ENCODE measurements at regions not wholly inside any gene's neighbourhood (a gene's known extent, or its start where the extent isn't known, plus 50 kb on each side); places are given as distances from the start of the nearest gene placed in this dataset.

DNA sequence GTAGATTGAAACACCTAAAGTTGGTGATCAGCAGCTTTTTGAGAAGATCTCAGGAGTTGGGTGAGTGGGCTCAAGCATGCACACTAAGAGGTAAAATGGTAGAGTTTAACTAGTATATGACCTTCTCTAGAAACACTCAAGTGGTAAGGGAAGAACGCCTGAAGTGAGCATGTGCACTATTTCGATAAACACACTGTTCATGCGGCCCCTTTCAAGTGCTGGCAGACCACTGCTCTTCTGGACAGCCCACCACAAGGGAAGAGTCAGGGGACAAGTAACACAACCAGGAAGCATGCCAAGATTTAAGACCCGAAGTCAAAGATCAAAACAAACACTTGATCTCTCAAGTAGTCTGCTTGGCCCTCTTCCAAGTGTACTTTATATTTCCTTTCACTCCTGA, 519.5 kb upstream of the ZWINT start:
- DNase-seq (ENCODE audit: low read depth, low spot score) (no peak), ATAC-seq (no peak)
- no peak overlapping the region for H3K27ac ChIP-seq (ENCODE audit: low read length)
- intact Hi-C loops (cut with micrococcal nuclease; ENCODE audit: unreplicated experiment) (no loop called here), in situ Hi-C loops (cut with HindIII; ENCODE audit: low pct_unique_long_range_greater_than_20kb, low sequenced_read_pairs) (no loop called here)
- CTCF ChIA-PET, result no interaction called here
- no peaks in the 10 kb centered on the region for H3K4me1 ChIP-seq (ENCODE audit: control insufficient read depth, insufficient read depth, low read length)
- no peaks in the 10 kb centered on the region for H3K27me3 ChIP-seq (ENCODE audit: control insufficient read depth, insufficient read depth, low read length)
- POLR2A ChIA-PET, result no interaction called here
- no peak overlapping the region for H3K4me3 ChIP-seq (ENCODE audit: low read depth in 2 of 2, low read length in 2 of 2)
- H3K36me3 ChIP-seq (ENCODE audit: control insufficient read depth, insufficient read depth, low read length), result no peaks in the 10 kb centered on the region
- TF ChIP-seq, protein P1, sequence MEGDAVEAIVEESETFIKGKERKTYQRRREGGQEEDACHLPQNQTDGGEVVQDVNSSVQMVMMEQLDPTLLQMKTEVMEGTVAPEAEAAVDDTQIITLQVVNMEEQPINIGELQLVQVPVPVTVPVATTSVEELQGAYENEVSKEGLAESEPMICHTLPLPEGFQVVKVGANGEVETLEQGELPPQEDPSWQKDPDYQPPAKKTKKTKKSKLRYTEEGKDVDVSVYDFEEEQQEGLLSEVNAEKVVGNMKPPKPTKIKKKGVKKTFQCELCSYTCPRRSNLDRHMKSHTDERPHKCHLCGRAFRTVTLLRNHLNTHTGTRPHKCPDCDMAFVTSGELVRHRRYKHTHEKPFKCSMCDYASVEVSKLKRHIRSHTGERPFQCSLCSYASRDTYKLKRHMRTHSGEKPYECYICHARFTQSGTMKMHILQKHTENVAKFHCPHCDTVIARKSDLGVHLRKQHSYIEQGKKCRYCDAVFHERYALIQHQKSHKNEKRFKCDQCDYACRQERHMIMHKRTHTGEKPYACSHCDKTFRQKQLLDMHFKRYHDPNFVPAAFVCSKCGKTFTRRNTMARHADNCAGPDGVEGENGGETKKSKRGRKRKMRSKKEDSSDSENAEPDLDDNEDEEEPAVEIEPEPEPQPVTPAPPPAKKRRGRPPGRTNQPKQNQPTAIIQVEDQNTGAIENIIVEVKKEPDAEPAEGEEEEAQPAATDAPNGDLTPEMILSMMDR (IDR thresholded peaks at IDR 0.05), result no peak
- TF ChIP-seq SIN3A (IDR thresholded peaks at IDR 0.05; ENCODE audit: borderline replicate concordance, insufficient read depth, low read depth, low read length) (no peak), TCF7L2 (IDR thresholded peaks at IDR 0.05; ENCODE audit: low read depth, low read length) (no peak), POLR2AphosphoS5 (IDR thresholded peaks at IDR 0.05; ENCODE audit: low read depth, low read length) (no peak)
- TF ChIP-seq, protein P2, sequence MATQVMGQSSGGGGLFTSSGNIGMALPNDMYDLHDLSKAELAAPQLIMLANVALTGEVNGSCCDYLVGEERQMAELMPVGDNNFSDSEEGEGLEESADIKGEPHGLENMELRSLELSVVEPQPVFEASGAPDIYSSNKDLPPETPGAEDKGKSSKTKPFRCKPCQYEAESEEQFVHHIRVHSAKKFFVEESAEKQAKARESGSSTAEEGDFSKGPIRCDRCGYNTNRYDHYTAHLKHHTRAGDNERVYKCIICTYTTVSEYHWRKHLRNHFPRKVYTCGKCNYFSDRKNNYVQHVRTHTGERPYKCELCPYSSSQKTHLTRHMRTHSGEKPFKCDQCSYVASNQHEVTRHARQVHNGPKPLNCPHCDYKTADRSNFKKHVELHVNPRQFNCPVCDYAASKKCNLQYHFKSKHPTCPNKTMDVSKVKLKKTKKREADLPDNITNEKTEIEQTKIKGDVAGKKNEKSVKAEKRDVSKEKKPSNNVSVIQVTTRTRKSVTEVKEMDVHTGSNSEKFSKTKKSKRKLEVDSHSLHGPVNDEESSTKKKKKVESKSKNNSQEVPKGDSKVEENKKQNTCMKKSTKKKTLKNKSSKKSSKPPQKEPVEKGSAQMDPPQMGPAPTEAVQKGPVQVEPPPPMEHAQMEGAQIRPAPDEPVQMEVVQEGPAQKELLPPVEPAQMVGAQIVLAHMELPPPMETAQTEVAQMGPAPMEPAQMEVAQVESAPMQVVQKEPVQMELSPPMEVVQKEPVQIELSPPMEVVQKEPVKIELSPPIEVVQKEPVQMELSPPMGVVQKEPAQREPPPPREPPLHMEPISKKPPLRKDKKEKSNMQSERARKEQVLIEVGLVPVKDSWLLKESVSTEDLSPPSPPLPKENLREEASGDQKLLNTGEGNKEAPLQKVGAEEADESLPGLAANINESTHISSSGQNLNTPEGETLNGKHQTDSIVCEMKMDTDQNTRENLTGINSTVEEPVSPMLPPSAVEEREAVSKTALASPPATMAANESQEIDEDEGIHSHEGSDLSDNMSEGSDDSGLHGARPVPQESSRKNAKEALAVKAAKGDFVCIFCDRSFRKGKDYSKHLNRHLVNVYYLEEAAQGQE (IDR thresholded peaks at IDR 0.05; ENCODE audit: insufficient read depth in 1 of 2, low read depth in 2 of 2, low read length in 1 of 2), result no peak
- H3K9me3 ChIP-seq (ENCODE audit: control insufficient read depth, insufficient read depth, low read depth, low read length), result no peaks in the 10 kb centered on the region
- no TSS peak for BruUV-seq (replicated peaks)

DNA sequence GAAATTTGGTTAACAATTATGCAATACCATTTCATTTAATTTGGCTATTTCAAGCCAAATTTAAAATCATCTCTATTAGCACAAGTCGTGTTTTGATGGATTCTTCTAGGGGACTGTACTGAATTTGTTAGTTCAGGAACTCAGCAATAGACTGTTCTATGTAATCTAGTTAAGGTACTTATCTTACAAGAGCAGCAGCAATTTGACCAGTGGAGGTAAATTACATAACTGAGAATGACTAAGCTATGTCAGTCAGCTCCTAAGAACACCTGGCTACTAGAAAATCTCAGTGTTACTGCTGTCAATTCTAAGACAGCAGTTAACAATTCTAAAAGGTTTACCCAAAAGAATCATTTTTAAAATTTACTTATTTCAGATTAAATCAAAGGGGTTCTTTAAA, 513.9 kb upstream of the ZWINT start:
- no peak for TF ChIP-seq POLR2AphosphoS5 (IDR thresholded peaks at IDR 0.05; ENCODE audit: low read depth, low read length)
- TF ChIP-seq, protein P1 (IDR thresholded peaks at IDR 0.05), result no peak
- TF ChIP-seq, protein P2 (IDR thresholded peaks at IDR 0.05; ENCODE audit: insufficient read depth in 1 of 2, low read depth in 2 of 2, low read length in 1 of 2), result no peak
- no peak for TF ChIP-seq SIN3A (IDR thresholded peaks at IDR 0.05; ENCODE audit: borderline replicate concordance, insufficient read depth, low read depth, low read length)
- TF ChIP-seq TCF7L2 (IDR thresholded peaks at IDR 0.05; ENCODE audit: low read depth, low read length), result no peak
- no peaks in the 10 kb centered on the region for H3K36me3 ChIP-seq (ENCODE audit: control insufficient read depth, insufficient read depth, low read length)
- no peaks in the 10 kb centered on the region for H3K9me3 ChIP-seq (ENCODE audit: control insufficient read depth, insufficient read depth, low read depth, low read length)
- no TSS peak for BruUV-seq (replicated peaks)
- no peaks in the 10 kb centered on the region for H3K27me3 ChIP-seq (ENCODE audit: control insufficient read depth, insufficient read depth, low read length)
- H3K27ac ChIP-seq (ENCODE audit: low read length), result no peak overlapping the region
- POLR2A ChIA-PET, result no interaction called here
- in situ Hi-C loops (cut with HindIII; ENCODE audit: low pct_unique_long_range_greater_than_20kb, low sequenced_read_pairs) (no loop called here), intact Hi-C loops (cut with micrococcal nuclease; ENCODE audit: unreplicated experiment) (no loop called here)
- CTCF ChIA-PET, result no interaction called here
- H3K4me1 ChIP-seq (ENCODE audit: control insufficient read depth, insufficient read depth, low read length), result no peaks in the 10 kb centered on the region
- no peak overlapping the region for H3K4me3 ChIP-seq (ENCODE audit: low read depth in 2 of 2, low read length in 2 of 2)
- DNase-seq (ENCODE audit: low read depth, low spot score) (no peak), ATAC-seq (no peak)

Data from Panc1 (cell line).